H1 (cell line): ENCODE measurements at regions not wholly inside any gene's neighbourhood (a gene's known extent, or its start where the extent isn't known, plus 50 kb on each side); places are given as distances from the start of the nearest gene placed in this dataset.

Experiments used
- BRCA1 ChIP-seq: IDR thresholded peaks from 2 replicates; pipeline ENCODE4 v1.6.1; 2012; ENCODE audit warnings: low read depth, low read length, improper control_type of control experiment
- EP300 ChIP-seq, 2 experiments: IDR thresholded peaks; 1 replicate in 1 of 2; 2 replicates in 1 of 2; pipeline ENCODE4 v1.6.1; 2011 to 2012; ENCODE audit warnings: low read depth in 2 of 2, low read length in 2 of 2, mild to moderate bottlenecking in 2 of 2, borderline replicate concordance in 1 of 2, inconsistent platforms in 1 of 2, moderate library complexity in 1 of 2
- HDAC6 ChIP-seq: IDR thresholded peaks from one replicate; pipeline ENCODE4 v1.7.1; 2012; ENCODE audit warnings: low read depth, mild to moderate bottlenecking, inconsistent platforms, low read length, moderate library complexity
- RBBP5 ChIP-seq: IDR thresholded peaks from 2 replicates; pipeline ENCODE4 v1.7.1; 2012; ENCODE audit warnings: low read depth, mild to moderate bottlenecking, inconsistent platforms, low read length, moderate library complexity, borderline replicate concordance
- TBP ChIP-seq: IDR thresholded peaks from 2 replicates; pipeline ENCODE4 v1.6.1; 2011; ENCODE audit warnings: low read depth, low read length, improper control_type of control experiment

- TF ChIP-seq EP300 (IDR thresholded peaks at IDR 0.05; ENCODE audit: borderline replicate concordance in 1 of 2, low read depth in 2 of 2, low read length in 2 of 2) (no peak), RBBP5 (no peak), TBP (no peak), BRCA1 (no peak), HDAC6 (no peak)
These were observed 683.1 kb downstream of the KCTD8 start (continued) for GRCh38 chr4:43765514-43765913.
